ENCODE measurements at regions not wholly inside any gene's neighbourhood (a gene's known extent, or its start where the extent isn't known, plus 50 kb on each side); places are given as distances from the start of the nearest gene placed in this dataset.
"Not testable (repeated sequence)": the region's sequence is repeated elsewhere in the genome, so short reads cannot be mapped to it uniquely, and the experiment has no call there.

- DNase-seq = peak; percentile 63
These were observed 180.3 kb upstream of the RTL1 start for GRCh38 chr14:101083564-101084435.

GRCh38 chr14:101084436-101084826 is 180.9 kb upstream of the RTL1 start:
- no peak for DNase-seq

- no peak for DNase-seq
These were observed 183.4 kb upstream of the RTL1 start for GRCh38 chr14:101086926-101087325.

GRCh38 chr14:101087614-101088394 is 184.3 kb upstream of the RTL1 start:
- no peak for DNase-seq

GRCh38 chr14:101088395-101088667 is 184.8 kb upstream of the RTL1 start:
- no peak for DNase-seq

GRCh38 chr14:101088714-101089113 is 185.2 kb upstream of the RTL1 start:
- DNase-seq = no peak

- DNase-seq = not testable (repeated sequence)
These were observed 187.0 kb upstream of the RTL1 start for GRCh38 chr14:101090478-101090877.

GRCh38 chr14:101090976-101091375 is 187.5 kb upstream of the RTL1 start:
- DNase-seq = no peak

- DNase-seq = not testable (repeated sequence)
These were observed 191.4 kb upstream of the RTL1 start for GRCh38 chr14:101094916-101095315.

GRCh38 chr14:101096551-101096950 is 193.0 kb upstream of the RTL1 start:
- DNase-seq = no peak

GRCh38 chr14:101097109-101097793 is 193.7 kb upstream of the RTL1 start:
- no peak for DNase-seq

GRCh38 chr14:101098177-101098576 is 194.7 kb upstream of the RTL1 start:
- DNase-seq = no peak

- DNase-seq = no peak
These were observed 195.1 kb upstream of the RTL1 start for GRCh38 chr14:101098641-101099040.

GRCh38 chr14:101101456-101102056 is 198.0 kb upstream of the RTL1 start:
- peak; percentile 16 for DNase-seq

GRCh38 chr14:101102875-101103274 is 199.4 kb upstream of the RTL1 start:
- DNase-seq = no peak

GRCh38 chr14:101103321-101103901 is 199.9 kb upstream of the RTL1 start:
- DNase-seq = no peak

GRCh38 chr14:101104485-101104884 is 201.0 kb upstream of the RTL1 start:
- no peak for DNase-seq

- no peak for DNase-seq
These were observed 201.5 kb upstream of the RTL1 start for GRCh38 chr14:101105045-101105444.

GRCh38 chr14:101108579-101109346 is 205.2 kb upstream of the RTL1 start:
- no peak for DNase-seq

- no peak for DNase-seq
These were observed 205.8 kb upstream of the RTL1 start for GRCh38 chr14:101109347-101109638.

GRCh38 chr14:101109981-101110728 is 206.6 kb upstream of the RTL1 start:
- peak; percentile 10 for DNase-seq

Data from NCI-H2029 (cell line).